ENCODE measurements at regions not wholly inside any gene's neighbourhood (a gene's known extent, or its start where the extent isn't known, plus 50 kb on each side); places are given as distances from the start of the nearest gene placed in this dataset.

DNA sequence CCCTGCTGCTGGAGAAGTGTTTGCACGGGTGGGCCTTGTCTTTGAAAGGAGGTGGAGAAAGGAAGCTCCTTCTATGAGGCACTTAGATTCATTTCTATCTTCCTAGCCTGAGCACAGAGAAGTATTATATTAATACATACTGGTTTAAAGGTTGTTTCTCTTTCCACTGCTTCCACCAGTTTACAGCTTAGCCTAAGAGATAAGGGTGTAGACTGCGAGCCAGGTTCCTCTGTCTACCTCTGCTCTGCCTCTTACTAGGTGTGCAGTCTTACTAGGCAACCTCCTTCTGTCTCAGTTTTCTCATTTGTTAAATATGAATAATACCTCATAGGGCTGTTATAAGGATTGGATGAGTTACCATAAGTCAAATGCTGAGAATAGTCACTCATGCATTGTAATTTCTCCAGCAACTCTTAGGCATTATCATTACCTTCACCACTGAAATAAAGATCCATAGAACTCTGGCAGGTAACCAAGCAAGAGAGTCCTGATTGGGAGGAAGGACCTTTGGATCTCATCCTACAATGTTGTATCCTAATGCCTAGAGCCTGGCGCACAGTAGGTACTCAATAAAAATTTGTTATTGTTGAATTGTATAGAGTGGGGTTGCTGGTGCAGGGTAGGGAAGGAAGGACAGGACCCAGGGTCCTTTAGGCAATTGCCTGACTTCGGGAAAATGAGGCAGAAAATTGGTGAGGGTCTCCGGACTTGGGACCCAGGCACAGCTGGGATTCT is 95.1 kb downstream of the TBX19 start:
- TF ChIP-seq, protein P1, sequence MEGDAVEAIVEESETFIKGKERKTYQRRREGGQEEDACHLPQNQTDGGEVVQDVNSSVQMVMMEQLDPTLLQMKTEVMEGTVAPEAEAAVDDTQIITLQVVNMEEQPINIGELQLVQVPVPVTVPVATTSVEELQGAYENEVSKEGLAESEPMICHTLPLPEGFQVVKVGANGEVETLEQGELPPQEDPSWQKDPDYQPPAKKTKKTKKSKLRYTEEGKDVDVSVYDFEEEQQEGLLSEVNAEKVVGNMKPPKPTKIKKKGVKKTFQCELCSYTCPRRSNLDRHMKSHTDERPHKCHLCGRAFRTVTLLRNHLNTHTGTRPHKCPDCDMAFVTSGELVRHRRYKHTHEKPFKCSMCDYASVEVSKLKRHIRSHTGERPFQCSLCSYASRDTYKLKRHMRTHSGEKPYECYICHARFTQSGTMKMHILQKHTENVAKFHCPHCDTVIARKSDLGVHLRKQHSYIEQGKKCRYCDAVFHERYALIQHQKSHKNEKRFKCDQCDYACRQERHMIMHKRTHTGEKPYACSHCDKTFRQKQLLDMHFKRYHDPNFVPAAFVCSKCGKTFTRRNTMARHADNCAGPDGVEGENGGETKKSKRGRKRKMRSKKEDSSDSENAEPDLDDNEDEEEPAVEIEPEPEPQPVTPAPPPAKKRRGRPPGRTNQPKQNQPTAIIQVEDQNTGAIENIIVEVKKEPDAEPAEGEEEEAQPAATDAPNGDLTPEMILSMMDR (IDR thresholded peaks at IDR 0.05; ENCODE audit: insufficient read depth, low read depth, low read length) = no peak
- TF ChIP-seq EZH2 (IDR thresholded peaks at IDR 0.05; ENCODE audit: insufficient read depth, low read length) = no peak
